ENCODE measurements at regions not wholly inside any gene's neighbourhood (a gene's known extent, or its start where the extent isn't known, plus 50 kb on each side); places are given as distances from the start of the nearest gene placed in this dataset.
"Not testable (repeated sequence)": the region's sequence is repeated elsewhere in the genome, so short reads cannot be mapped to it uniquely, and the experiment has no call there.

- peak; percentile 24 for FAIRE-seq
Measured at GRCh38 chr20:22691369-22692118, 107.2 kb upstream of the FOXA2 start.

GRCh38 chr20:22692119-22692475 lies 107.7 kb upstream of the FOXA2 start:
- FAIRE-seq, result no peak

GRCh38 chr20:22692620-22693019 lies 108.2 kb upstream of the FOXA2 start:
- FAIRE-seq, result not testable (repeated sequence)

- no peak for FAIRE-seq
Measured at GRCh38 chr20:22696759-22697158, 112.4 kb upstream of the FOXA2 start.

GRCh38 chr20:22698259-22698842 lies 114.0 kb upstream of the FOXA2 start:
- no peak for FAIRE-seq

GRCh38 chr20:22699396-22699795 lies 115.0 kb upstream of the FOXA2 start:
- FAIRE-seq, result no peak

- FAIRE-seq, result no peak
Measured at GRCh38 chr20:22700367-22700766, 116.0 kb upstream of the FOXA2 start.

- no peak for FAIRE-seq
Measured at GRCh38 chr20:22701679-22702308, 117.4 kb upstream of the FOXA2 start.

DNA sequence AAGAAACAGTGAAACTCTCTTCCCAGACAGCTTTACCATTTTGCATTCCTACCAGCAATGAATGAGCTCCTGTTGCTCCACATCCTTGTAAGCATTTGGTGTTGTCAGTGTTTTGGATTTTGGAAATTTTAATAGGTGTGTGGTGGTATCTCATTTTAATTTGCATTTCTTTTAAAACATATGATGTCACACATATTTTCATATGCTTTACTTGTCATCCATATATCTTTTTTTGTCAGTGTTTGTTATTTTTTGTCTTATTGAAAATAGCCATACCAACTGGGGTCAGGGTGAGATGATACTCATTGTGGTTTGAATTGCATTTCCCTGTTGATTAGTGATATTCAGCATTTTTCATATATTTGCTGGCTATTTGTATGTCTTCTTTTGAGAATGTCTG lies 119.5 kb upstream of the FOXA2 start:
- no peak for FAIRE-seq

DNA sequence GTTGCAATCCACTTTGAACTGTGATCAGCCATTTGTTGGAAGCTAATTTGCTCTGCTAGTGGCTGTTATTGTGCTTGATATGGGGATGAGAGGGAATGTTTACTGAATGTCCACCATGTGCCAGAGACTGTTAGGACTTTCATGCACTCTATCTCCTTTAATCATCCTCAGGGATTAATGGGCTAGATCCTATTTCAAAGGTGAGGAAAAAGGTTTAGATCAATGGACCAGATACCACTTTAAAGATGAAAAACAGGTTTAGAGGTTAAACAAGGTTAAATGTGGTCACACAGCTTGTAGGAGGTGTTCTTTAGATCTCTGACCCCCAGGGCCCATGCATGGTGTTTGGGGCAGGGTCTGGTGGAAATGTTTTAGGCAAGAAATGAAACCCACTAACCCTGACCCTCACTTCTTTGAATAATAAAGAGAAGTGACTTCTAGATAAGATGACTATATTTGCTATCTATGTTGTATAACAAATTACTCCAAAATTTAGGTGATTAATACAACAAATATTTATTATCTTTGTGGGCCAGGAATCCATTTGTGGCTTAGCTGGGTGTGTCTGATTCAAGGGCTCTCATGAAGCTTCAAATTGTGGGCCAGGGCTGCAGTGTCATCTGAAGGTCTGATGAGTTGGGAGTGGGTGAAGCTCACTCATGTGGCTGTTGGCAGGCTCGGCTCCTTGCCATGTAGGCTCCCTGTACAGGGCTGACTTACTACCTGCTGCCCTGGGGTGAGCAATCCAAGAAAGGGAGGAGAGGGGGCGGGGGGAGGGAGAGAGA lies 127.8 kb upstream of the FOXA2 start:
- FAIRE-seq, result no peak

DNA sequence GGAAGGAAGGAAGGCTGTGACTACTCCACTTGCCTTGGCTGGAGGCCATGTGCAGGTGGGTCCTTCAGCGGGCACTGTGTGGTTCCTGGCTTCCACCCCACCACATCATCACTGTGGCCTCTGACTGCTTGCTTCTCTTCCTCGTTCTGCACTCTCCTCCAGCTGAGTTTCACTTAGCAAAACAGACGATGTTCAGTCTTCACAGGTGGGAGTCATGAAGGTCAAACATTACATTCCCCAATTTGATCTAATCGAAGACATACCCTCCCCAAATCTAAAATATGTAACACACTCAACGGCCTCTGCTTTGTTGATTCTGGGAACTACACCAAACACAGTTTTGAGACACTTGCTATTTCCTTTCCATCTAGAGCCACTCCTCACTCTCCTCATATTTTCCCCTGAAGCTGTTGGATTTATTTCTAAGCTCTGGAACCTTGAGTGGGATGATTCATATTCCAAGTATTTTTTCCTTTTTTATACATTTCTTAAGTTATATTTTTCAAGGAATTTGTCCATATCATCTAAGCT lies 132.5 kb upstream of the FOXA2 start:
- no peak for FAIRE-seq

DNA sequence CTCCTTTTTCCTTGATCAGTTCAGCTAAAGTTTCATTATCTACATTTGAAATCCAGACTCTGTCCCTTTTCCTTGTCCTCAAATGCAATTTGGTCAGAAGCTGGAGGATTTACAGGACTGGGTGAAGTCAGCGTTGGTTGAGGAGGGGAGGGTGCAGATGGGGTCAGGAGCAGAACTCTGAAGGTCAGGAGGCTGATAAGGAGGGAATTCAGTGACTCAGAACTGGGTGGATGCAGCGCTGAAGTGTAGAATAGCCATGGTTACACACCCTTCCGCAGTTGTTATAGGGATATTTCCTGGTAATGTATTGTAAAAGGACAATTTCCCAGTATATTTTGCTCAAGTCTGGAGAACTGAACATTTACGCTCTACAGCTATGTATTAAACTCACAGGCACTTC lies 133.1 kb upstream of the FOXA2 start:
- no peak for FAIRE-seq

DNA sequence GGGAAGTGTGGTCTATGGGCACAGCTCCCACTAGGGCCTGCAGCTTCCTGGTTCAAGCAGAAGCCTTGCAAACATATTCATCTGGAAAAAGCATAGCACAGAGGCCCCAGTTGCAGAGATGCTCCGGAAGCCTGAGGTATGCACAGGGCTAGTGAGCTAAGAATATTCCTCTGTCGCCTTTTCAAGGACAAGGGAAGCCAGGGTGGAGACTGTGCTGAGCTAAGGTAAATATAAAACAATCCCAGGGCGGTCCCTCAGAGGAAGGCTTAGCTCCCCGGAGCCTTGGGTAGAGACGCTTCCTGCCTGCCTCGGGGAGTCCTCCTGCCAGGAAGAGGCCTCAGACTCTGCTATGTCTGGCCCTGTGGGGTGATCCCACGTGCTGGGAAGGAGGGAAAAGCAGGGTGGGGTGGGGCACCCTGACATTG lies 134.8 kb upstream of the FOXA2 start:
- FAIRE-seq, result no peak

DNA sequence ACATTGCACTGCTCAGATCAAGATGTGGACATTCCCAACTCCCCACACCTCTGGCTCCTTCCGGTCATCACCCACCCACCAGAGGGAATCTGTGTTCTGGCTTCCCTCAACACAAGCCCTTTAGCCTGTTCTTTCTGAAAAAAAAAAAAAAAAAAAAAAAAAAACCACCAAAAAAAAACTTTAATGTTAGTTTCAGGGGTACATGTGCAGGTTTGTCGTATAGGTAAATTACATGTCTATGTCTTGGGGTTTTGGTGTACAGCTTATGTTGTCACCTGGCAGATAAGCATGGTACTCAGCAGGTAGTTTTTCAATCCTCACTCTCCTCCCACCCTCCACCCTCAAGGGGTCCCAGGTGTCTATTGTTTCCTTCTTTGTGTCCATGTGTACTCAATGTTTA lies 135.8 kb upstream of the FOXA2 start:
- FAIRE-seq, result no peak

DNA sequence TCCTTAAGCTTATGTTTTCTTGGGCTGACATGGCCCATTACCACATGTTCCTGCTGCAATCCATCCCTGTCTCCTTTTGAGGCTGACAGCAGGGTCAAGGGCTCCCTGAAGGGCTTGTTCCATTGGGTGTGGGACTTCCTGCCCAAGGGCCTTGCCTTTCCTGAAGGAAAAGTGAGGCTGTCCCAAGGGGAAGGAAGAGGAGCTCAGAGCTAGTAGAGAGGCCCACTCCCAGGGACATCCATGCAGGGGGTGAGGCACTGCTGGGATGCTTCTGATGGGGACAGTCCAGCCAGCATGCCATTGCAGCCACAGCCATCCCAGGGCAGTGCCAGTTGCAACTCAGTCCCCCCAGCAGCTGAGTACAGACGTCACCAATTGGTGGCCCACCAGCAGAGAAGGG lies 138.4 kb upstream of the FOXA2 start:
- no peak for FAIRE-seq

GRCh38 chr20:22723659-22724058 lies 139.3 kb upstream of the FOXA2 start:
- FAIRE-seq, result no peak

GRCh38 chr20:22728146-22728745 lies 143.9 kb upstream of the FOXA2 start:
- FAIRE-seq, result no peak

DNA sequence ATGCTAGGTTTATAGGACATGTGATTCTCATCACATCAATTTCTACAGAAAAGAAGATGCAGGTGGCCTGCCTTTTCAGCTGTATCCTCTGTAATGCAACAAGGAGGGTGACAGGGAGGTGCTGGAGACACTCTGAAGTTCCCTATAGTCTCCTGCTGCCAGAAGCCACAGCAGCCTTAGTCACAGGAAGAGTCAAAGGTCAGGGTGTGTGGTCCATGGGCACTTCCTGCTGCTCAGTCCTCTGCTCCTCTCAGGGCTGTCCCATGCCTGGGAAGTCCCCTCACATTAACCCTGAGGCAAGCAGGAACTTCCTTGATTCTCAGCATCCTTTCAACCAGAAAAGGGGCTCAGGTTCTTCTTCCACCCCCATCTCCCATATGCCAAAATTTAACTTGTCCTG lies 144.8 kb upstream of the FOXA2 start:
- no peak for FAIRE-seq

DNA sequence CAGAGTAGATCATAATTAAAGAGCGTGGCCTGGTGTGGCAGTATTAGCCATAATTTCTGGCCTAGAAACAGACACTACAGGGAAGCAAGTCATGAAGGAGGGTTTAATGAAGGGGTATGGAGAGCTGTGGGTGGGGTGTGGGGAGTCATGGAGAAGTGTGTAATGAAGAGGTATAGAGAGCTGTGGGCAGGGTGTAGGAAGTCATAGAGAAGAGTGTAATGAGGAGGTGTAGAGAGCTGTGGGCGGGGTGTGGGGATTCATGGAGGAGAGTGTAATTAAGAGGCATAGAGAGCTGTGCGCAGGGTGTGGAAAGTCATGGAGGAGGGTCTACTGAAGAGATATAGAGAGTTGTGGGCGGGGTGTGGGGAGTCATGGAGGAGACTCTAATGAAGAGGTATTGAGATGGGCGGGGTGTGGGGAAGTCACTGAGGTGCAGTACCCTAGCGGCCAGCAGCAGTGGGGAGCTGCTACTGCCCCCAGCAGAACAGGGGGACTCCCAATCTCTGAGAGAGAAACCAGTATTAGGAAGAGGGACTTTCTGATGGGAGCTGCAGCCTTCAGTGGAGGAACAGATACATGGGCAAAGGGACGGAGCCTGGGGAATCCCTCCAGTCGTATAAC lies 145.4 kb upstream of the FOXA2 start:
- FAIRE-seq, result no peak

DNA sequence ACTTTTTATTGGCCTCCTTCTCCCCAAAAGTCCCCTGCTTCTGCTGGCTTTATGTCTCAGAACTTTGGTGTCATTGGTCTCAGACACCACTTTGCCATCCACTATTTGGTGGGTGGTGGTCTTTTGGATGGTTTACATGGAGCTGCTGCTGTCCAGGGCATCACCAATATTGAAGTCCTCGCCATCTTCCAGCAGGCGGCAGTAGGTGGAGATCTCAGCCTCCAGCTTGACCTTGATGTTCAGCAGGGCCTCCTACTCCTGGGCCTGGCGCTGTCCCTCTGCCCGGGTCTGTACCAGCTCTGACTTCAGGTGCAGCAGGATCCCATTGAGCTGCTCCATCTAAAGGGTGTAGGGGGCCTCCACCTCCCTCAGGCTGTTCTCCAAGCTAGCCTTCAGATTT lies 148.4 kb upstream of the FOXA2 start:
- no peak for FAIRE-seq

- FAIRE-seq, result not testable (repeated sequence)
Measured at GRCh38 chr20:22734946-22735647, 150.7 kb upstream of the FOXA2 start.

- no peak for FAIRE-seq
Measured at GRCh38 chr20:22740829-22741228, 156.5 kb upstream of the FOXA2 start.

Measured in islet of Langerhans (tissue), 1 donor.